ENCODE measurements at regions not wholly inside any gene's neighbourhood (a gene's known extent, or its start where the extent isn't known, plus 50 kb on each side); places are given as distances from the start of the nearest gene placed in this dataset.

GRCh38 chr1:189790335-189790734 is 687.3 kb downstream of the BRINP3 start:
- Histone ChIP-seq H3K4me2 (no peak overlapping the region), H3K4me3 (no peak overlapping the region), H4K20me1 (ENCODE audit: insufficient read depth) (no peaks in the 10 kb centered on the region), H3K27me3 (ENCODE audit: insufficient read depth, low read depth) (no peaks in the 10 kb centered on the region), H3F3A (ENCODE audit: insufficient read depth, low read depth) (no peaks in the 10 kb centered on the region; the same call in 1 of the 2 replicates), H3K9me3 (ENCODE audit: insufficient read depth, low read depth) (no peaks in the 10 kb centered on the region), H3K4me1 (replicated peaks; ENCODE audit: insufficient read depth) (no peaks in the 10 kb centered on the region), H3K9me2 (ENCODE audit: insufficient read depth) (no peaks in the 10 kb centered on the region), H2AFZ (no peak overlapping the region), H3K36me3 (ENCODE audit: low read depth) (no peaks in the 10 kb centered on the region), H3K79me2 (ENCODE audit: low read depth) (no peaks in the 10 kb centered on the region), H3K27ac (no peak overlapping the region)
- intact Hi-C loops (cut with micrococcal nuclease; ENCODE audit: unreplicated experiment) = no loop called here
- TF ChIP-seq EZH2 (IDR thresholded peaks at IDR 0.05; ENCODE audit: low read depth) (no peak), CTCF (conservative IDR thresholded peaks at IDR 0.05) (no peak)
- ChIA-PET POLR2A (ENCODE audit: unreplicated experiment) (no interaction called here), CTCF (no interaction called here)
- DNase-seq = no peak
- no TSS peak for BruUV-seq (replicated peaks)

GRCh38 chr1:189803364-189803763 is 674.3 kb downstream of the BRINP3 start:
- no TSS peak for BruUV-seq (replicated peaks)
- Histone ChIP-seq H3K36me3 (ENCODE audit: low read depth) (no peaks in the 10 kb centered on the region), H3K79me2 (ENCODE audit: low read depth) (no peaks in the 10 kb centered on the region), H3K27me3 (ENCODE audit: insufficient read depth, low read depth) (no peaks in the 10 kb centered on the region), H3K4me3 (no peak overlapping the region), H2AFZ (0 out of 2 replicates have a peak overlapping the region, but pooled peaks have one; percentile 52), H3K9me3 (ENCODE audit: insufficient read depth, low read depth) (no peaks in the 10 kb centered on the region), H3K27ac (no peak overlapping the region), H3K9me2 (ENCODE audit: insufficient read depth) (no peaks in the 10 kb centered on the region), H3K4me1 (replicated peaks; ENCODE audit: insufficient read depth) (no peaks in the 10 kb centered on the region), H3K4me2 (no peak overlapping the region), H3F3A (ENCODE audit: insufficient read depth, low read depth) (no peaks in the 10 kb centered on the region), H4K20me1 (ENCODE audit: insufficient read depth) (no peaks in the 10 kb centered on the region)
- no peak for TF ChIP-seq CTCF (conservative IDR thresholded peaks at IDR 0.05)
- CTCF ChIA-PET = no interaction called here
- POLR2A ChIA-PET (ENCODE audit: unreplicated experiment) = no interaction called here
- no peak for DNase-seq
- intact Hi-C loops (cut with micrococcal nuclease; ENCODE audit: unreplicated experiment) = no loop called here

GRCh38 chr1:189804352-189804751 is 673.3 kb downstream of the BRINP3 start:
- POLR2A ChIA-PET (ENCODE audit: unreplicated experiment) = no interaction called here
- TF ChIP-seq EZH2 (IDR thresholded peaks at IDR 0.05; ENCODE audit: low read depth) (no peak), CTCF (conservative IDR thresholded peaks at IDR 0.05) (no peak)
- no peak overlapping the region for H3K4me2 ChIP-seq
- H3K27me3 ChIP-seq (ENCODE audit: insufficient read depth, low read depth) = no peaks in the 10 kb centered on the region
- no peaks in the 10 kb centered on the region for H4K20me1 ChIP-seq (ENCODE audit: insufficient read depth)
- no peaks in the 10 kb centered on the region for H3K4me1 ChIP-seq (replicated peaks; ENCODE audit: insufficient read depth)
- H3F3A ChIP-seq (ENCODE audit: insufficient read depth, low read depth) = no peaks in the 10 kb centered on the region
- no peaks in the 10 kb centered on the region for H3K9me2 ChIP-seq (ENCODE audit: insufficient read depth)
- no peaks in the 10 kb centered on the region for H3K79me2 ChIP-seq (ENCODE audit: low read depth)
- no peak overlapping the region for H3K27ac ChIP-seq
- no peak overlapping the region for H2AFZ ChIP-seq
- CTCF ChIA-PET = no interaction called here
- no peaks in the 10 kb centered on the region for H3K36me3 ChIP-seq (ENCODE audit: low read depth)
- no peak for DNase-seq
- intact Hi-C loops (cut with micrococcal nuclease; ENCODE audit: unreplicated experiment) = no loop called here
- H3K9me3 ChIP-seq (ENCODE audit: insufficient read depth, low read depth) = no peaks in the 10 kb centered on the region
- no TSS peak for BruUV-seq (replicated peaks)
- no peak overlapping the region for H3K4me3 ChIP-seq

Data from PC-9 (cell line).